Fibroblast of lung (primary cell): ENCODE measurements at regions not wholly inside any gene's neighbourhood (a gene's known extent, or its start where the extent isn't known, plus 50 kb on each side); places are given as distances from the start of the nearest gene placed in this dataset.

Experiments
- CTCF ChIP-seq, 2 donors: IDR thresholded peaks in 1 of 2; conservative IDR thresholded peaks in 1 of 2; 1 replicate in 1 of 2; 2 replicates in 1 of 2; pipeline ENCODE4 v1.5.1; 2011 to 2012; ENCODE audit warnings: low read length in 2 of 2, control low read depth in 1 of 2, inconsistent platforms in 1 of 2, low read depth in 1 of 2, mild to moderate bottlenecking in 1 of 2
- EZH2 ChIP-seq: IDR thresholded peaks from 2 replicates; pipeline ENCODE4 v1.5.1; 2012; ENCODE audit warnings: low read length, control low read depth, mild to moderate bottlenecking; ENCODE audit errors: missing control alignments

GRCh38 chr15:46894644-46895043, 822.7 kb upstream of the SEMA6D start:
- no peak for TF ChIP-seq CTCF (conservative IDR thresholded peaks at IDR 0.05 in 1 of 2, IDR thresholded peaks at IDR 0.05 in 1 of 2; ENCODE audit: low read depth in 1 of 2, low read length in 2 of 2)
- TF ChIP-seq EZH2: no peak
